Mucosa of rectum (tissue), 2 donors: ENCODE measurements at regions not wholly inside any gene's neighbourhood (a gene's known extent, or its start where the extent isn't known, plus 50 kb on each side); places are given as distances from the start of the nearest gene placed in this dataset.

ENCODE experiments used
- H3K27ac ChIP-seq, 2 donors: one replicate each; pipeline ENCODE4 v1.7.0; 2013; ENCODE audit warnings: inconsistent platforms in 2 of 2, low read depth in 2 of 2, low read length in 2 of 2
- H3K27me3 ChIP-seq, 2 donors: one replicate each; pipeline ENCODE4 v1.7.0; 2013; ENCODE audit warnings: low read length in 2 of 2; ENCODE audit not compliant: control insufficient read depth in 2 of 2, insufficient read depth in 2 of 2
- H3K36me3 ChIP-seq, 2 donors: one replicate each; pipeline ENCODE4 v1.7.0; 2013; ENCODE audit warnings: low read length in 2 of 2; ENCODE audit not compliant: control insufficient read depth in 2 of 2, insufficient read depth in 2 of 2
- H3K4me1 ChIP-seq, 2 donors: one replicate each; pipeline ENCODE4 v1.7.0; 2013; ENCODE audit warnings: low read length in 2 of 2, mild to moderate bottlenecking in 1 of 2; ENCODE audit not compliant: control insufficient read depth in 2 of 2, insufficient read depth in 2 of 2
- H3K4me3 ChIP-seq, 2 donors: one replicate each; pipeline ENCODE4 v1.7.0; 2013; ENCODE audit warnings: low read length in 2 of 2
- H3K9ac ChIP-seq, 2 donors: one replicate each; pipeline ENCODE4 v1.7.0; 2013; ENCODE audit warnings: low read length in 2 of 2, low read depth in 1 of 2, mild to moderate bottlenecking in 1 of 2
- H3K9me3 ChIP-seq, 2 donors: one replicate each; pipeline ENCODE4 v1.7.0; 2013; ENCODE audit warnings: low read length in 2 of 2; ENCODE audit not compliant: control insufficient read depth in 2 of 2
- donor health status: healthy.
- donor health status: Normal muscosa, but diverticular disease.

GRCh38 chr10:29032169-29032568 lies 256.7 kb upstream of the LYZL1 start:
- Histone ChIP-seq H3K27me3 (no peaks in the 10 kb centered on the region), H3K36me3 (no peaks in the 10 kb centered on the region), H3K4me1 (no peaks in the 10 kb centered on the region), H3K9me3 (no peaks in the 10 kb centered on the region), H3K9ac (no peak overlapping the region), H3K4me3 (no peak overlapping the region), H3K27ac (no peak overlapping the region)

- no peaks in the 10 kb centered on the region for H3K27me3 ChIP-seq
Observed at GRCh38 chr10:29033311-29033940, 255.4 kb upstream of the LYZL1 start.

GRCh38 chr10:29034592-29034991 lies 254.3 kb upstream of the LYZL1 start:
- H3K9ac ChIP-seq = no peak overlapping the region
- no peaks in the 10 kb centered on the region for H3K27me3 ChIP-seq
- H3K4me1 ChIP-seq = no peaks in the 10 kb centered on the region
- H3K9me3 ChIP-seq = no peaks in the 10 kb centered on the region
- H3K4me3 ChIP-seq = no peak overlapping the region
- H3K27ac ChIP-seq = no peak overlapping the region
- H3K36me3 ChIP-seq = no peaks in the 10 kb centered on the region

More at GRCh38 chr10:29033311-29033940, 255.4 kb upstream of the LYZL1 start:
- Histone ChIP-seq H3K9me3 (no peaks in the 10 kb centered on the region), H3K4me1 (no peaks in the 10 kb centered on the region), H3K36me3 (no peaks in the 10 kb centered on the region), H3K9ac (no peak overlapping the region), H3K4me3 (no peak overlapping the region), H3K27ac (no peak overlapping the region)

- no peak overlapping the region for H3K9ac ChIP-seq
- no peak overlapping the region for H3K4me3 ChIP-seq
- no peaks in the 10 kb centered on the region for H3K4me1 ChIP-seq
- no peaks in the 10 kb centered on the region for H3K9me3 ChIP-seq
- H3K27me3 ChIP-seq = no peaks in the 10 kb centered on the region
- H3K36me3 ChIP-seq = no peaks in the 10 kb centered on the region
- no peak overlapping the region for H3K27ac ChIP-seq
Observed at GRCh38 chr10:29035721-29036120, 253.1 kb upstream of the LYZL1 start.

- Histone ChIP-seq H3K27me3 (no peaks in the 10 kb centered on the region), H3K27ac (no peak overlapping the region), H3K9ac (no peak overlapping the region), H3K4me1 (no peaks in the 10 kb centered on the region), H3K36me3 (no peaks in the 10 kb centered on the region), H3K9me3 (no peaks in the 10 kb centered on the region), H3K4me3 (no peak overlapping the region)
Observed at GRCh38 chr10:29037348-29038113, 251.3 kb upstream of the LYZL1 start.

- Histone ChIP-seq H3K27ac (no peak overlapping the region), H3K27me3 (no peaks in the 10 kb centered on the region), H3K4me3 (no peak overlapping the region), H3K9me3 (no peaks in the 10 kb centered on the region), H3K4me1 (no peaks in the 10 kb centered on the region), H3K9ac (no peak overlapping the region), H3K36me3 (no peaks in the 10 kb centered on the region)
Observed at GRCh38 chr10:29039091-29039490, 249.8 kb upstream of the LYZL1 start.

- Histone ChIP-seq H3K36me3 (no peaks in the 10 kb centered on the region), H3K4me1 (no peaks in the 10 kb centered on the region), H3K9ac (no peak overlapping the region), H3K27ac (no peak overlapping the region), H3K4me3 (no peak overlapping the region), H3K27me3 (peaks cover 0 to under 1% of the 10 kb centered on the region in 2 donors), H3K9me3 (no peaks in the 10 kb centered on the region)
Observed at GRCh38 chr10:29039677-29040189, 249.1 kb upstream of the LYZL1 start.

- Histone ChIP-seq H3K27me3 (peaks cover 0 to 2% of the 10 kb centered on the region in 2 donors), H3K9ac (no peak overlapping the region), H3K4me3 (no peak overlapping the region), H3K9me3 (no peaks in the 10 kb centered on the region), H3K27ac (no peak overlapping the region), H3K4me1 (no peaks in the 10 kb centered on the region), H3K36me3 (no peaks in the 10 kb centered on the region)
Observed at GRCh38 chr10:29041616-29042015, 247.3 kb upstream of the LYZL1 start.

- H3K36me3 ChIP-seq = no peaks in the 10 kb centered on the region
- no peak overlapping the region for H3K27ac ChIP-seq
- H3K9ac ChIP-seq = no peak overlapping the region
- no peak overlapping the region for H3K4me3 ChIP-seq
- H3K9me3 ChIP-seq = no peaks in the 10 kb centered on the region
- H3K27me3 ChIP-seq = peaks cover 0 to 2% of the 10 kb centered on the region in 2 donors
- no peaks in the 10 kb centered on the region for H3K4me1 ChIP-seq
Observed at GRCh38 chr10:29048506-29048905, 240.4 kb upstream of the LYZL1 start.

GRCh38 chr10:29050081-29050480 lies 238.8 kb upstream of the LYZL1 start:
- Histone ChIP-seq H3K27me3 (no peaks in the 10 kb centered on the region), H3K9ac (no peak overlapping the region), H3K36me3 (no peaks in the 10 kb centered on the region), H3K9me3 (no peaks in the 10 kb centered on the region), H3K27ac (no peak overlapping the region), H3K4me3 (no peak overlapping the region), H3K4me1 (no peaks in the 10 kb centered on the region)
